HCT116 (cell line): ENCODE measurements at regions not wholly inside any gene's neighbourhood (a gene's known extent, or its start where the extent isn't known, plus 50 kb on each side); places are given as distances from the start of the nearest gene placed in this dataset.

ENCODE experiments used
- EZH2 ChIP-seq: fragments of 200-600 bp; sonication (generic); IDR thresholded peaks from 2 replicates; pipeline ENCODE4 v1.6.1; 2017; ENCODE audit warnings: antibody characterized with exemption, mixed run types
- ZNF274 ChIP-seq: fragments of 200-500 bp; sonication (Bioruptor generic); IDR thresholded peaks from 2 replicates; pipeline ENCODE4 v1.6.1; 2014; ENCODE audit warnings: mild to moderate bottlenecking, low read depth, low read length, inconsistent platforms
- TF ChIP-seq, protein P1 (sequence below): IDR thresholded peaks from 2 replicates; pipeline ENCODE4 v1.6.1; 2011; ENCODE audit warnings: mild to moderate bottlenecking, low read length, moderate library complexity; ENCODE audit not compliant: insufficient replicate concordance; ENCODE audit errors: extremely low read depth
- TF ChIP-seq, protein P2 (sequence below), 3 experiments: fragments of 200-600 bp in 1 of 3; sonication (generic) in 1 of 3; IDR thresholded peaks in 2 of 3; conservative IDR thresholded peaks in 1 of 3; 2 replicates each; pipeline ENCODE4 v1.5.1; 2012 to 2017; ENCODE audit warnings: low read depth in 2 of 3, low read length in 2 of 3, antibody characterized with exemption in 1 of 3, borderline replicate concordance in 1 of 3, control low read depth in 1 of 3, mild to moderate bottlenecking in 1 of 3, mixed read lengths in 1 of 3, mixed run types in 1 of 3, moderate library complexity in 1 of 3; ENCODE audit not compliant: insufficient read depth in 1 of 3

DNA sequence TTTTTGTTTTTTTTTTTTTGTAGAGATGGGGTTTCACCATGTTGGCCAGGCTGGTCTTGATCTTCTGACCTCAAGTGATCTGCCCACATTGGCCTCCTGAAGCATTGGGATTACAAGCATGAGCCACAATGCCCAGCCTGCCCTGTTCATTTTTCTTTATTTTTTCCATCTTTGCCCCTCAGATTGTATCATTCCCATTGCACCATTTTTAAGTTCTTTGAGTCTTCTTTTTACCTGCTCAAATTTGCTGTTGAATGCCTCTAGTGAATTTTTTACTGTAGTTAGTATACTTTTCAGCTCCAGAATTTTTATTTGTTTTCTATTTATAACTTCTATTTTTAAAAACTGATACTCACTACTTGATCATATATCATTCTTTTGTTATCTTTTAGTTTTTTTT is 101.4 kb upstream of the SLC4A10 start:
- TF ChIP-seq, protein P1, sequence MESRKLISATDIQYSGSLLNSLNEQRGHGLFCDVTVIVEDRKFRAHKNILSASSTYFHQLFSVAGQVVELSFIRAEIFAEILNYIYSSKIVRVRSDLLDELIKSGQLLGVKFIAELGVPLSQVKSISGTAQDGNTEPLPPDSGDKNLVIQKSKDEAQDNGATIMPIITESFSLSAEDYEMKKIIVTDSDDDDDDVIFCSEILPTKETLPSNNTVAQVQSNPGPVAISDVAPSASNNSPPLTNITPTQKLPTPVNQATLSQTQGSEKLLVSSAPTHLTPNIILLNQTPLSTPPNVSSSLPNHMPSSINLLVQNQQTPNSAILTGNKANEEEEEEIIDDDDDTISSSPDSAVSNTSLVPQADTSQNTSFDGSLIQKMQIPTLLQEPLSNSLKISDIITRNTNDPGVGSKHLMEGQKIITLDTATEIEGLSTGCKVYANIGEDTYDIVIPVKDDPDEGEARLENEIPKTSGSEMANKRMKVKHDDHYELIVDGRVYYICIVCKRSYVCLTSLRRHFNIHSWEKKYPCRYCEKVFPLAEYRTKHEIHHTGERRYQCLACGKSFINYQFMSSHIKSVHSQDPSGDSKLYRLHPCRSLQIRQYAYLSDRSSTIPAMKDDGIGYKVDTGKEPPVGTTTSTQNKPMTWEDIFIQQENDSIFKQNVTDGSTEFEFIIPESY, result no peak
- TF ChIP-seq EZH2, result no peak
- TF ChIP-seq, protein P2, sequence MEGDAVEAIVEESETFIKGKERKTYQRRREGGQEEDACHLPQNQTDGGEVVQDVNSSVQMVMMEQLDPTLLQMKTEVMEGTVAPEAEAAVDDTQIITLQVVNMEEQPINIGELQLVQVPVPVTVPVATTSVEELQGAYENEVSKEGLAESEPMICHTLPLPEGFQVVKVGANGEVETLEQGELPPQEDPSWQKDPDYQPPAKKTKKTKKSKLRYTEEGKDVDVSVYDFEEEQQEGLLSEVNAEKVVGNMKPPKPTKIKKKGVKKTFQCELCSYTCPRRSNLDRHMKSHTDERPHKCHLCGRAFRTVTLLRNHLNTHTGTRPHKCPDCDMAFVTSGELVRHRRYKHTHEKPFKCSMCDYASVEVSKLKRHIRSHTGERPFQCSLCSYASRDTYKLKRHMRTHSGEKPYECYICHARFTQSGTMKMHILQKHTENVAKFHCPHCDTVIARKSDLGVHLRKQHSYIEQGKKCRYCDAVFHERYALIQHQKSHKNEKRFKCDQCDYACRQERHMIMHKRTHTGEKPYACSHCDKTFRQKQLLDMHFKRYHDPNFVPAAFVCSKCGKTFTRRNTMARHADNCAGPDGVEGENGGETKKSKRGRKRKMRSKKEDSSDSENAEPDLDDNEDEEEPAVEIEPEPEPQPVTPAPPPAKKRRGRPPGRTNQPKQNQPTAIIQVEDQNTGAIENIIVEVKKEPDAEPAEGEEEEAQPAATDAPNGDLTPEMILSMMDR (IDR thresholded peaks at IDR 0.05 in 2 of 3, conservative IDR thresholded peaks at IDR 0.05 in 1 of 3; ENCODE audit: borderline replicate concordance in 1 of 3, insufficient read depth in 1 of 3, low read depth in 2 of 3, low read length in 2 of 3), result no peak
- TF ChIP-seq ZNF274, result no peak
